ENCODE measurements at regions not wholly inside any gene's neighbourhood (a gene's known extent, or its start where the extent isn't known, plus 50 kb on each side); places are given as distances from the start of the nearest gene placed in this dataset.

DNA sequence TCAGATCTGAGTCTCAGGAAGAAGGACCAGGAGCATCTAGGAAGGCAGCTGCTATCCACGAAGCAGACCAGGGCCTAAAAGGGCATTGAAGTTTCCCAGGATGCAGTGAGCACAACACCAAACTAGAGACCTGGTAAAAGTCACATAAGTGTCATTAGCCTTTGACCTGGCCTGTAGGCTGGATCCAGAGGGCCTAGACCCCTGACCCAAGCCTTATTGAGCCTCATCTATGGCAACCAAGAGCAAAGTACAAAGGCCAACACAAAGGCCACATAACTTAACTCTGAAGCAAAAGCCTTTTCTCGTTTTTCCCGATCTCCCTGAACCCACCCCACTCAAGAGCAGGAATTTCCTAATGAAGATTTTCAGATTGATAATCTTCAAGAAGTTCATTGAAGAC, 127.3 kb upstream of the SRD5A2 start:
- no peak overlapping the region for H3K4me3 ChIP-seq
- H3K27me3 ChIP-seq, result no peaks in the 10 kb centered on the region
- no peaks in the 10 kb centered on the region for H3K4me1 ChIP-seq
- H3K9me3 ChIP-seq, result no peaks in the 10 kb centered on the region
- WGBS, 2 donors, result 84 to 87% methylated on average over 3 of the region's 3 CpGs
- H3K36me3 ChIP-seq (ENCODE audit: low read depth, missing control alignments), result no peaks in the 10 kb centered on the region
- intact Hi-C loops (cut with DNase I; ENCODE audit: low total_unique reads), result no loop called here
- TF ChIP-seq POLR2A (IDR thresholded peaks at IDR 0.05), result no peak
- no peak for TF ChIP-seq CTCF (IDR thresholded peaks at IDR 0.05)
- no peak for DNase-seq
- no peak overlapping the region for H3K27ac ChIP-seq

DNA sequence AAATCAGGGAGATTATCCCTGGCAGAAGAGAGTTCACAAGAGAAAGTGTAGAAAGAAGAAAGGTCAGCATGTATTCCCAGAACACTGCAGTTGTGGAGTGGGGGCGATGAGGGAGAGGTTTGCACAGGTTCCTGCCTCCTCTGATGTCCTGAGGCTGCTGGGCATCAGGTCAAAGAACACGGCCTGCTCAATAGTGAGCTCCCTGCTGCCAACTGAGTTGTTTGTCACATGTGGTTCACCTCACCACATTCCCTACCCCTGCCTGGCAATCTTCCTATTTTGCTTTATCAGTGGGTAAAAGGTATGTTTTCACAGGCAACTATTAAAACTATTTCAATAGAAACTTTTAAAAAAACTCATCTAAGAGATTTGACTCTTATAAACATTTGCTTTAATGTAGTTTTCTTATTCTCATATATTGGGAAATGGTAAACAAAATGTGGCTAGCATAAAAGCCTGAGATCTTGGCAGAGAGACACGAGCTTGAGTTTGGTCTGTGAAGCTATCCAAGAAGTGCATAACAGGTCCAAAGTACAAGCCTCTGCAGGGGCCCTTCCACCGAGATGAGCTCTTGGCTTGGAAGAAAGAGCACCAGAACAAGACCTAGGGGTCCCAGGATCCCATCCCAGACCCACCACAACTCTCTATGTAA, 123.9 kb upstream of the SRD5A2 start:
- TF ChIP-seq CTCF (IDR thresholded peaks at IDR 0.05) (no peak), POLR2A (IDR thresholded peaks at IDR 0.05) (no peak)
- H3K36me3 ChIP-seq (ENCODE audit: low read depth, missing control alignments), result no peaks in the 10 kb centered on the region
- no peaks in the 10 kb centered on the region for H3K9me3 ChIP-seq
- no peak overlapping the region for H3K4me3 ChIP-seq
- intact Hi-C loops (cut with DNase I; ENCODE audit: low total_unique reads), result no loop called here
- H3K27ac ChIP-seq, result no peak overlapping the region
- WGBS, 2 donors, result 61 to 64% methylated on average over 4 of the region's 4 CpGs
- H3K27me3 ChIP-seq, result no peaks in the 10 kb centered on the region
- no peak for DNase-seq
- no peaks in the 10 kb centered on the region for H3K4me1 ChIP-seq

DNA sequence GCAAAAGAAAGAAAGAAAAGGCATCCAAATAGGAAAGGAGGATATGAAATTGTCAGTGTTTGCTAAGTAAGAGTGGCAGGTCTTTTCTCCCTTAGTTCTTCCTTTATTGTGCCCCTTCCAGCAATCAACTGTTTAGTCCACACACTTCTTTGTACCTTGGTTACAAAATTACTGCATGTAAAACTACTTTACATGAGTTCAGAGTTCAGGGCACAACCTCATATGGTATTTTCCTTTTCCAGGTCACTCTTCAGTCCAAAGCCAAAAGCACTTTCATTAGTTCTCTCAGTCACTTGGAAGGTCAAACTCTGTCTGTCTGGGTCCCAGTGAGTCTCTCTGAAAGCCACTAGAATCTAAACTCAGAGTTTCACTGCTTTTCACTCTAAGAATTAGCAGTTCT, 122.5 kb upstream of the SRD5A2 start:
- Histone ChIP-seq H3K4me1 (no peaks in the 10 kb centered on the region), H3K9me3 (no peaks in the 10 kb centered on the region), H3K27me3 (no peaks in the 10 kb centered on the region), H3K36me3 (ENCODE audit: low read depth, missing control alignments) (no peaks in the 10 kb centered on the region), H3K27ac (no peak overlapping the region), H3K4me3 (no peak overlapping the region)
- no peak for TF ChIP-seq CTCF (IDR thresholded peaks at IDR 0.05)
- no peak for TF ChIP-seq POLR2A (IDR thresholded peaks at IDR 0.05)
- intact Hi-C loops (cut with DNase I; ENCODE audit: low total_unique reads), result no loop called here
- no peak for DNase-seq

DNA sequence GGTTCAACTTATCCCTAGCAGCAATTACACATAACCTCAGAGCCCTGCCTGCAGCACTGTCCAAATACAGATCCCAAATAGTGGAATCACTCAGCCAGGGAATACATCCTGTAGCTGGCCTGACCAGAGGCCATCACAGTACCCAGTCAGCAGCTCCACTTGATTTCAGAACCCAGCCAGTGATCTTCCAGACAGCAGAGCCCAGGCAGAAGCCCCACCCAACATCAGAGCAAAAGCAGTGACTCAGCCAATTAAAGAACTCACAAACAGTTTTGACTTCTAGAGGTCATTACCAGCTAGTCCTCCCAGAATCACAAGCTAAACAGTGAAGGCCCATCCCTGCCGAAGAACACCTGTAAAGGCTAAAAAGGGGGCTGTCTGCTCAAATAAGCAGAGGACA, 118.0 kb upstream of the SRD5A2 start:
- Histone ChIP-seq H3K27me3 (no peaks in the 10 kb centered on the region), H3K27ac (no peak overlapping the region), H3K9me3 (peaks cover 3% of the 10 kb centered on the region), H3K36me3 (ENCODE audit: low read depth, missing control alignments) (no peaks in the 10 kb centered on the region), H3K4me1 (no peaks in the 10 kb centered on the region), H3K4me3 (no peak overlapping the region)
- DNase-seq, result no peak
- intact Hi-C loops (cut with DNase I; ENCODE audit: low total_unique reads), result no loop called here
- no peak for TF ChIP-seq POLR2A (IDR thresholded peaks at IDR 0.05)
- no peak for TF ChIP-seq CTCF (IDR thresholded peaks at IDR 0.05)
- WGBS, 2 donors, result 87 to 92% methylated on average over 1 of the region's 1 CpG

GRCh38 chr2:31696068-31696467, 115.3 kb upstream of the SRD5A2 start:
- H3K9me3 ChIP-seq, result peaks cover 3% of the 10 kb centered on the region
- 88 to 91% methylated on average over 1 of the region's 1 CpG for WGBS, 2 donors
- intact Hi-C loops (cut with DNase I; ENCODE audit: low total_unique reads), result no loop called here
- DNase-seq, result no peak
- H3K36me3 ChIP-seq (ENCODE audit: low read depth, missing control alignments), result no peaks in the 10 kb centered on the region
- no peak overlapping the region for H3K4me3 ChIP-seq
- no peak overlapping the region for H3K27ac ChIP-seq
- H3K27me3 ChIP-seq, result no peaks in the 10 kb centered on the region
- TF ChIP-seq POLR2A (IDR thresholded peaks at IDR 0.05) (no peak), CTCF (IDR thresholded peaks at IDR 0.05) (no peak)
- H3K4me1 ChIP-seq, result no peaks in the 10 kb centered on the region

Measured in testis (tissue), 2 donors.